GM10266 (cell line): ENCODE measurements at regions not wholly inside any gene's neighbourhood (a gene's known extent, or its start where the extent isn't known, plus 50 kb on each side); places are given as distances from the start of the nearest gene placed in this dataset.

Source experiments
- DNase-seq: peaks from one replicate; pipeline ENCODE4 v3.0.0; 2012; ENCODE audit errors: extremely low spot score
- TF ChIP-seq, protein P1 (sequence below): IDR thresholded peaks from 2 replicates; pipeline ENCODE4 v1.5.1; 2012; ENCODE audit warnings: mild to moderate bottlenecking, low read depth; ENCODE audit not compliant: control insufficient read depth, insufficient read depth; ENCODE audit errors: missing control alignments

DNA sequence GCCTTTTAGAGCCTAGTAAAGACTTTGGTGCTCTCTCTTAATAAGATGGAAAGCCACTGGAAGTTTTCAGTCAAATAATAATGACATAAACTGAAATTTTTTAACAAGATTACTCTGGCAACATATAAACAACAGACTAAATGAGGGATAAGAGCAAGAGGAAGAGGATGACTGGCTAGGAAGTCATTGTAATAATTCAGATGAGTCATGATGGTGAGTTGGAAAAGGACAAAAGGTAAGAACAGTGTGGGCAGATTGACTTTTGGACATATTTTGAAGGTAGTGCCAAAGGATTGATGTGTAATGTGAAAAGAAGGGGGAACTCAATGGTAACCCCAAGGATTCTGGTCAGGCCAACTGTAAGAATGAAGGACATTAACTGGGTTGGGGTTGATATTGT, 310.3 kb downstream of the NOL4 start:
- no peak for DNase-seq
- TF ChIP-seq, protein P1, sequence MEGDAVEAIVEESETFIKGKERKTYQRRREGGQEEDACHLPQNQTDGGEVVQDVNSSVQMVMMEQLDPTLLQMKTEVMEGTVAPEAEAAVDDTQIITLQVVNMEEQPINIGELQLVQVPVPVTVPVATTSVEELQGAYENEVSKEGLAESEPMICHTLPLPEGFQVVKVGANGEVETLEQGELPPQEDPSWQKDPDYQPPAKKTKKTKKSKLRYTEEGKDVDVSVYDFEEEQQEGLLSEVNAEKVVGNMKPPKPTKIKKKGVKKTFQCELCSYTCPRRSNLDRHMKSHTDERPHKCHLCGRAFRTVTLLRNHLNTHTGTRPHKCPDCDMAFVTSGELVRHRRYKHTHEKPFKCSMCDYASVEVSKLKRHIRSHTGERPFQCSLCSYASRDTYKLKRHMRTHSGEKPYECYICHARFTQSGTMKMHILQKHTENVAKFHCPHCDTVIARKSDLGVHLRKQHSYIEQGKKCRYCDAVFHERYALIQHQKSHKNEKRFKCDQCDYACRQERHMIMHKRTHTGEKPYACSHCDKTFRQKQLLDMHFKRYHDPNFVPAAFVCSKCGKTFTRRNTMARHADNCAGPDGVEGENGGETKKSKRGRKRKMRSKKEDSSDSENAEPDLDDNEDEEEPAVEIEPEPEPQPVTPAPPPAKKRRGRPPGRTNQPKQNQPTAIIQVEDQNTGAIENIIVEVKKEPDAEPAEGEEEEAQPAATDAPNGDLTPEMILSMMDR = no peak

DNA sequence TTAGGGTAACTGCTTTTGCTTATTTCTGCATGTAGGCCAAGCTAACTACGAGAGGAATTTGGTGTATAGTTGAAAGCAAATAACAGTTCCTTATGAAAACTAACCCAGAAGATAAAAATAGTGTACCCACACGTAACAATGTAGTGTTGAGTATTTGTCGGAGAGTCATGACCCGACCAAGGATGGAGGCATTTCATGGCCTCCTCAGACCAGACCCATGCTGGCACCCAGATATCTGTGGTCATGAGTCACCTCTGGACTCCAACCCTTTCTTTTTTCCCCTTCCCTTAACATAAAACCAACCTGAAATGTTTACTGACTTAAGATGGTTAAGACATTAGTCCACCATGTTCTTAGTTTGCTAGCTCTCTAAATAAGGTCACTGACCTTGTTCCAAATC, 318.7 kb downstream of the NOL4 start:
- DNase-seq = no peak
- TF ChIP-seq, protein P1 = no peak

DNA sequence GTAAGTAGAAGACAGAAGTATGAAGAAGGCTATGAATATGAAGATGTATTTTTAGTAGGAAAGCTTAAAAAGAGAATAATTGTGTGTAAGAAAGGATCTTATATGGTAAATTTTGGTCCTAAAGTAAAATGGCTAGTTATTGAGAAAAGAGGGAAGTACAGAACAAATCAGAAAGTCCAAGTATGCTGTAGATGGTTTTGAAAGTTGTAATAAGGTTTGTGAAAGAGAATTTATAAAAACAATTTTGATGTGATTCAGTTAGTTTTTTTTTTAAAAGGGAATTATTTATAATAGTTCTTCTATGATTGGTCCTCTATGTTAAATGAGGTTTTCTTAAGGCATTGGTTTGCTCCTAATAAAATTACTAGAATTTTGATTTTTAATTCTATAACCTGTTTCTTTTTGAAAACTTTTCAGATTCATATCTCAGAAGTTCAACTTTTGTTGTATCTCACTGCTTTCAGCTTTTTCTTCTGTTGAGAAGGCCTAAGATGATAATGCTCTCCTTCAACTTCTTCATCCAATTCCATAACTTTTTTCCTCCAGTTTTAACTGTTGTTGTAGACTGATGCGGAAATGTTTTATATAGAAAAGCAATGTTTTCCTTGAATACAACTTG, 322.7 kb downstream of the NOL4 start:
- TF ChIP-seq, protein P1 = no peak
- no peak for DNase-seq

DNA sequence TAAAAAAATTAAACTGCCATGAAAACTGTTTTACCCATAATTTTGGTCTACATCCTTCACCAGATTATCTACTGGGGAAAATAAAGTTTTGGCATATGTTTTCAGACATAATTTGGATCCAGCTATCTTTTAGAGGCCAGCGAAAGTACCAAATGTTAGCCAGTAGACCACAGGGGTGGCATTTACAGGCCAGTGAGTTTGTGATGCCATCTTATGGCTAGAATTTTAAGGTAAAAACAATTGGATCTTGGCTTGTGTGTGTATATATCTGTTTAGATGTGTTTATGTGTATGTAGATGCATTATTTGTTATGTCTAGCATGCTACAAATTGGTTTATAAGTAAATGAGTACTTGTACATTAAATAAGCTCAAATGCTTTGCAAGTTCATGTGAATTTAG, 322.6 kb downstream of the ASXL3 start:
- no peak for DNase-seq
- TF ChIP-seq, protein P1 = no peak

DNA sequence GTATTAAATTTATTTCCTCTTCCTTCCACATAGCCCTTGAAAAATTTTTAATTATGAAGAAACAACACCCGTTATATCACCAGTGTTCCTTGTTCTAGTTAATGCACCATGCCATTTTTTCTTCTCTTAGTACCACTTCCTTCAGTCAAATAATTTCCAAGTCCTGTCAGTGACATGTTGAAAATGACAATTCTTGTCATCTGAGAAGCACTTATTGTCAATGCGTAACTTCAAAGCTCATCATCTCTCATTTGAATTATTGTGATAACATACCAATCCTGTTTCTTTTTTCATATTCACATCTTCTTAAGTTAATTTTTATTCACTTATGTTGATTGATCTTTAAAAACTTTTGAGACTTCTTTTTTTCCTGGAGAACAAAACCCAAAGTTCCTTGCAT, 320.4 kb downstream of the ASXL3 start:
- TF ChIP-seq, protein P1 = no peak

DNA sequence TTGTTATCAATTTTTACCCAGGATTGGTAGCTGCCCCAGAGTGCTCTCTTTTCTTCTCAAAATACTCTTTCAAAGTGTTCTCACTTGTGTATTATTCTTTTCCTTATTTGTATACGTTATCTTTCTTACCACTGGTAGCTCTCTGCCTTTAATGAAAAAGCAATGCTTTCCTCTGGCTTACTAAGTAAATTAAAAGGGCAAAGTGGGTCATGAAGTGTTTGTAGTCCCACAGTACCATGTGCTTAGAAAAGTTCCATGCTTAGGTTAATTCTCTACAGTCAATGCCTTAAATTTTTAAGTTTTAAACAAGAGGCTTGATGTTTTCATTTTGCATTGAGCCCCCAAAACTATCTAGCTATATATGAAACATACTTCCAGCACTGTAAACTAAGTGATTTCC, 300.2 kb downstream of the ASXL3 start:
- no peak for DNase-seq
- TF ChIP-seq, protein P1 = no peak

More for the DNA sequence above, 320.4 kb downstream of the ASXL3 start:
- DNase-seq = no peak

DNA sequence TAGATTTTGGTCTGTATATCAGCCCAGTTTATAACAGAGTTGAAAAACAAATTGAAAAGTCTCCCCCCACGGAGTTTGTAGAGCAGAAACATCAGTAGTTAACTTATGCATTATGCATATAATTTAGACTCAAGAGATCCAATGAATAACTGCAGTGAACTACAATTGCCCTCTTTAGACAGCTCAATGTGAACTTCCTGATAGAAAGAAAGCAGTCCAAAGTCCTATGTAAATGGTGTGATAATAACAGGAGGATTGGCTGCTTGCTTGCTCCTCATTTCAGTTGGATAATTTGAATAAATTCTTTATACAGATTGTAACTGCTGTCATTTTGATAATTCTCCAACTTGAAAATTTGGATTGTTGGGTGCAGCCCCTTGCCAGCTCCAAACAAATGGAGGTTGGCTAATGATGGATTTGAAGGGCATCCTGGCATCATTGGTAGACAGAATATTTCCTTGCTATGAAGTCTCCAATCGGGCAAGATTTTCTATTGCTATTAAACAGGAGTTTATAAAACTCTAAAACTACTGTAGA, 297.1 kb downstream of the ASXL3 start:
- TF ChIP-seq, protein P1 = no peak
- no peak for DNase-seq
